Fibroblast of lung (primary cell): ENCODE measurements at regions not wholly inside any gene's neighbourhood (a gene's known extent, or its start where the extent isn't known, plus 50 kb on each side); places are given as distances from the start of the nearest gene placed in this dataset.

ENCODE experiments used
- DNase-seq, 2 donors: peaks; one replicate each; pipeline versions ENCODE4 v3.0.0 to v3.0.0-alpha.2; 2010; ENCODE audit warnings: low read depth in 2 of 2
- H2AFZ ChIP-seq: 2 replicates; pipeline ENCODE4 v1.5.1; 2012; ENCODE audit warnings: low read length, control low read depth, inconsistent platforms
- H3K27ac ChIP-seq: 2 replicates; pipeline ENCODE4 v1.5.1; 2011; ENCODE audit warnings: low read length, control low read depth; ENCODE audit not compliant: insufficient read depth
- H3K27me3 ChIP-seq: 2 replicates; pipeline ENCODE4 v1.5.1; 2011; ENCODE audit warnings: mild to moderate bottlenecking, low read length; ENCODE audit not compliant: control insufficient read depth, insufficient read depth
- H3K36me3 ChIP-seq: 2 replicates; pipeline ENCODE4 v1.5.1; 2011; ENCODE audit warnings: low read length; ENCODE audit not compliant: control insufficient read depth, insufficient read depth
- H3K4me1 ChIP-seq: 2 replicates; pipeline ENCODE4 v1.5.1; 2011; ENCODE audit warnings: low read length; ENCODE audit not compliant: control insufficient read depth, insufficient read depth; ENCODE audit errors: extremely low read depth
- H3K4me2 ChIP-seq: 2 replicates; pipeline ENCODE4 v1.5.1; 2011; ENCODE audit warnings: low read length, control low read depth; ENCODE audit not compliant: insufficient read depth; ENCODE audit errors: extremely low read depth
- H3K4me3 ChIP-seq, 4 experiments: fragments of 200-600 bp in 1 of 4; sonication (generic) in 1 of 4; replicated peaks in 1 of 4; 2 replicates each; pipeline ENCODE4 v1.5.1; 2011 to 2016; ENCODE audit warnings: low read length in 4 of 4, low read depth in 3 of 4, mild to moderate bottlenecking in 3 of 4, control low read depth in 2 of 4, inconsistent platforms in 1 of 4, mixed read lengths in 1 of 4; ENCODE audit not compliant: insufficient read depth in 1 of 4; ENCODE audit errors: control extremely low read depth in 1 of 4
- H3K79me2 ChIP-seq: 2 replicates; pipeline ENCODE4 v1.5.1; 2012; ENCODE audit warnings: mild to moderate bottlenecking, low read length, inconsistent platforms; ENCODE audit not compliant: control insufficient read depth, insufficient read depth
- H3K9ac ChIP-seq: 2 replicates; pipeline ENCODE4 v1.5.1; 2011; ENCODE audit warnings: mild to moderate bottlenecking, low read length, control low read depth; ENCODE audit not compliant: insufficient read depth
- H3K9me3 ChIP-seq: 2 replicates; pipeline ENCODE4 v1.5.1; 2012; ENCODE audit warnings: low read depth, low read length; ENCODE audit not compliant: control insufficient read depth, insufficient read depth
- H4K20me1 ChIP-seq: 2 replicates; pipeline ENCODE4 v1.5.1; 2011; ENCODE audit warnings: low read length; ENCODE audit not compliant: control insufficient read depth, insufficient read depth; ENCODE audit errors: extremely low read depth
- CTCF ChIP-seq, 2 donors: IDR thresholded peaks in 1 of 2; conservative IDR thresholded peaks in 1 of 2; 1 replicate in 1 of 2; 2 replicates in 1 of 2; pipeline ENCODE4 v1.5.1; 2011 to 2012; ENCODE audit warnings: low read length in 2 of 2, control low read depth in 1 of 2, inconsistent platforms in 1 of 2, low read depth in 1 of 2, mild to moderate bottlenecking in 1 of 2
- EZH2 ChIP-seq: IDR thresholded peaks from 2 replicates; pipeline ENCODE4 v1.5.1; 2012; ENCODE audit warnings: low read length, control low read depth, mild to moderate bottlenecking; ENCODE audit errors: missing control alignments

- H4K20me1 ChIP-seq = no peaks in the 10 kb centered on the region
- no peak overlapping the region for H3K27ac ChIP-seq
- H3K27me3 ChIP-seq = no peaks in the 10 kb centered on the region
- peak in 1 of 2 donors; percentile 32 for DNase-seq
- H3K36me3 ChIP-seq = no peaks in the 10 kb centered on the region
- H3K79me2 ChIP-seq = no peaks in the 10 kb centered on the region
- H2AFZ ChIP-seq = no peak overlapping the region
- no peak overlapping the region for H3K4me3 ChIP-seq
- no peak overlapping the region for H3K9ac ChIP-seq
- TF ChIP-seq CTCF (conservative IDR thresholded peaks at IDR 0.05 in 1 of 2, IDR thresholded peaks at IDR 0.05 in 1 of 2; ENCODE audit: low read depth in 1 of 2, low read length in 2 of 2) (no peak), EZH2 (no peak)
- no peaks in the 10 kb centered on the region for H3K4me1 ChIP-seq
- H3K9me3 ChIP-seq = no peaks in the 10 kb centered on the region
- H3K4me2 ChIP-seq = no peak overlapping the region
Observed at GRCh38 chr2:187862715-187863114, 308.5 kb upstream of the TFPI start.

- H3K9ac ChIP-seq = no peak overlapping the region
- no peaks in the 10 kb centered on the region for H4K20me1 ChIP-seq
- H2AFZ ChIP-seq = no peak overlapping the region
- H3K79me2 ChIP-seq = no peaks in the 10 kb centered on the region
- no peaks in the 10 kb centered on the region for H3K4me1 ChIP-seq
- H3K4me3 ChIP-seq = no peak overlapping the region
- no peaks in the 10 kb centered on the region for H3K27me3 ChIP-seq
- no peaks in the 10 kb centered on the region for H3K9me3 ChIP-seq
- H3K36me3 ChIP-seq = no peaks in the 10 kb centered on the region
- DNase-seq = no peak
- no peak overlapping the region for H3K27ac ChIP-seq
- no peak overlapping the region for H3K4me2 ChIP-seq
- no peak for TF ChIP-seq CTCF (conservative IDR thresholded peaks at IDR 0.05 in 1 of 2, IDR thresholded peaks at IDR 0.05 in 1 of 2; ENCODE audit: low read depth in 1 of 2, low read length in 2 of 2)
- no peak for TF ChIP-seq EZH2
Observed at GRCh38 chr2:187865025-187865424, 310.8 kb upstream of the TFPI start.

GRCh38 chr2:187867165-187867564 is 312.9 kb upstream of the TFPI start:
- DNase-seq = no peak
- no peaks in the 10 kb centered on the region for H4K20me1 ChIP-seq
- TF ChIP-seq CTCF (conservative IDR thresholded peaks at IDR 0.05 in 1 of 2, IDR thresholded peaks at IDR 0.05 in 1 of 2; ENCODE audit: low read depth in 1 of 2, low read length in 2 of 2) = no peak
- no peak for TF ChIP-seq EZH2
- no peak overlapping the region for H3K27ac ChIP-seq
- no peaks in the 10 kb centered on the region for H3K4me1 ChIP-seq
- H3K4me3 ChIP-seq = no peak overlapping the region
- H3K79me2 ChIP-seq = no peaks in the 10 kb centered on the region
- H3K36me3 ChIP-seq = no peaks in the 10 kb centered on the region
- no peak overlapping the region for H2AFZ ChIP-seq
- H3K4me2 ChIP-seq = no peak overlapping the region
- no peaks in the 10 kb centered on the region for H3K27me3 ChIP-seq
- H3K9me3 ChIP-seq = no peaks in the 10 kb centered on the region
- no peak overlapping the region for H3K9ac ChIP-seq
